Endothelial cell of umbilical vein (primary cell): ENCODE measurements at regions not wholly inside any gene's neighbourhood (a gene's known extent, or its start where the extent isn't known, plus 50 kb on each side); places are given as distances from the start of the nearest gene placed in this dataset.

Experiments used
- BruUV-seq: library from RNA; stranded (reverse); fragments of 400-500 nt; replicated peaks from 2 replicates; lab custom pipeline; 2021; lab: Mats Ljungman, UMichigan
- CTCF ChIA-PET: fragments of 300-600, 350-600 bp; sonication (Branson Sonifier 250); formaldehyde crosslinking; loops from one replicate; lab custom pipeline; 2021; ENCODE audit warnings: antibody characterized with exemption, inconsistent platforms; lab: Charles Lee
- POLR2A ChIA-PET: fragments of 300-600, 350-600 bp; sonication (Branson Sonifier 250); formaldehyde crosslinking; loops from one replicate; lab custom pipeline; 2021; ENCODE audit warnings: antibody characterized with exemption, inconsistent platforms; lab: Charles Lee
- DNase-seq: peaks from one replicate; pipeline ENCODE4 v3.0.0-alpha.2; 2011; ENCODE audit warnings: low read depth, low spot score
- FAIRE-seq: peaks from 2 replicates; lab custom pipeline; 2011; peaks lifted over from hg19 to GRCh38; lab: Jason Lieb, UNC
- H2AFZ ChIP-seq: 2 replicates; pipeline ENCODE4 v1.6.0; 2012; ENCODE audit warnings: low read depth, low read length, control low read depth, inconsistent platforms
- H3K27ac ChIP-seq: 2 replicates; pipeline ENCODE4 v1.5.1; 2011; ENCODE audit warnings: low read depth, mild to moderate bottlenecking, control low read depth, low read length, moderate library complexity; ENCODE audit not compliant: insufficient read depth
- H3K27me3 ChIP-seq, 2 experiments: 2 replicates each; pipeline versions ENCODE4 v1.6.0 to v1.6.1; 2011; ENCODE audit warnings: low read length in 2 of 2, mixed read lengths in 1 of 2; ENCODE audit not compliant: control insufficient read depth in 2 of 2, insufficient read depth in 2 of 2
- H3K36me3 ChIP-seq, 2 experiments: 2 replicates in 1 of 2; 3 replicates in 1 of 2; pipeline ENCODE4 v1.5.1; 2011; ENCODE audit warnings: low read length in 2 of 2, mild to moderate bottlenecking in 1 of 2, moderate library complexity in 1 of 2; ENCODE audit not compliant: control insufficient read depth in 2 of 2, insufficient read depth in 2 of 2; ENCODE audit errors: extremely low read depth in 1 of 2
- H3K4me1 ChIP-seq: 3 replicates; pipeline ENCODE4 v1.5.1; 2011; ENCODE audit warnings: mild to moderate bottlenecking, low read length; ENCODE audit not compliant: control insufficient read depth, insufficient read depth; ENCODE audit errors: extremely low read depth
- H3K4me2 ChIP-seq: 2 replicates; pipeline ENCODE4 v1.6.1; 2011; ENCODE audit warnings: low read length, control low read depth, mixed read lengths; ENCODE audit not compliant: insufficient read depth
- H3K4me3 ChIP-seq, 3 experiments: fragments of 200-600 bp in 1 of 3; sonication (generic), shearing (Covaris generic) in 1 of 3; replicated peaks in 1 of 3; 2 replicates each; pipeline ENCODE4 v1.5.1; 2011 to 2016; ENCODE audit warnings: control low read depth in 3 of 3, low read length in 3 of 3, mild to moderate bottlenecking in 2 of 3, inconsistent platforms in 1 of 3, low read depth in 1 of 3, moderate library complexity in 1 of 3; ENCODE audit not compliant: insufficient read depth in 1 of 3
- H3K79me2 ChIP-seq: 2 replicates; pipeline ENCODE4 v1.6.0; 2012; ENCODE audit warnings: low read length, inconsistent platforms; ENCODE audit not compliant: control insufficient read depth, insufficient read depth
- H3K9ac ChIP-seq: replicated peaks from 2 replicates; pipeline ENCODE3; 2011; ENCODE audit warnings: low read length, control low read depth; ENCODE audit not compliant: insufficient read depth; ENCODE audit errors: extremely low read depth
- H3K9me1 ChIP-seq: replicated peaks from 3 replicates; pipeline ENCODE4 v1.6.0; 2011; ENCODE audit warnings: mild to moderate bottlenecking, low read length; ENCODE audit not compliant: control insufficient read depth, insufficient read depth; ENCODE audit errors: extremely low read depth
- H3K9me3 ChIP-seq: replicated peaks from 2 replicates; pipeline ENCODE4 v1.5.1; 2012; ENCODE audit warnings: low read length, inconsistent platforms; ENCODE audit not compliant: control insufficient read depth, insufficient read depth
- H4K20me1 ChIP-seq: replicated peaks from 2 replicates; pipeline ENCODE3; 2011; ENCODE audit warnings: mild to moderate bottlenecking, low read length; ENCODE audit not compliant: control insufficient read depth, insufficient read depth; ENCODE audit errors: extremely low read depth
- EZH2 ChIP-seq: IDR thresholded peaks from 2 replicates; pipeline ENCODE4 v1.6.1; 2012; ENCODE audit warnings: borderline replicate concordance, low read depth, mild to moderate bottlenecking, moderate library complexity, low read length, inconsistent platforms; ENCODE audit not compliant: severe bottlenecking
- FOS ChIP-seq: IDR thresholded peaks from 2 replicates; pipeline ENCODE4 v1.6.1; 2011; ENCODE audit warnings: mild to moderate bottlenecking, low read length, moderate library complexity, borderline replicate concordance; ENCODE audit not compliant: insufficient read depth
- GATA2 ChIP-seq: IDR thresholded peaks from 2 replicates; pipeline ENCODE4 v1.7.0; 2011; ENCODE audit warnings: low read depth, mild to moderate bottlenecking, moderate library complexity, mixed read lengths, low read length; ENCODE audit not compliant: insufficient read length, insufficient read depth
- JUN ChIP-seq: IDR thresholded peaks from 2 replicates; pipeline ENCODE4 v1.6.1; 2011; ENCODE audit warnings: borderline replicate concordance, low read depth; ENCODE audit not compliant: insufficient read length, insufficient read depth
- MYC ChIP-seq: IDR thresholded peaks from one replicate; pipeline ENCODE4 v1.6.1; 2011; ENCODE audit warnings: mild to moderate bottlenecking, low read depth, low read length
- POLR2A ChIP-seq: IDR thresholded peaks from 2 replicates; pipeline ENCODE4 v1.6.1; 2012; ENCODE audit warnings: low read depth, mild to moderate bottlenecking, control low read depth, low read length
- POLR2AphosphoS5 ChIP-seq: IDR thresholded peaks from 2 replicates; pipeline ENCODE4 v1.6.1; 2012; ENCODE audit warnings: low read depth, mild to moderate bottlenecking, control low read depth, low read length, moderate library complexity; ENCODE audit not compliant: insufficient read depth
- dilution Hi-C: fragments of 300-500 bp; cut with MboI; formaldehyde crosslinking; loops from one replicate; pipeline ENCODE4 v1.15.0; 2019; ENCODE audit warnings: low sequenced_read_pairs; ENCODE audit not compliant: extremely low pct_ligation_motif_present
- intact Hi-C: fragments of 100-400 bp; cut with micrococcal nuclease; formaldehyde crosslinking; loops from one replicate; pipeline ENCODE4 v1.10.0; 2022
- TF ChIP-seq, protein P1 (sequence below), 2 donors: IDR thresholded peaks; 1 replicate in 1 of 2; 2 replicates in 1 of 2; pipeline ENCODE4 v1.5.1; 2011; ENCODE audit warnings: low read length in 2 of 2, mild to moderate bottlenecking in 2 of 2, moderate library complexity in 2 of 2, control low read depth in 1 of 2, inconsistent platforms in 1 of 2, low read depth in 1 of 2; ENCODE audit not compliant: insufficient read depth in 1 of 2; ENCODE audit errors: extremely low read depth in 1 of 2
- TF ChIP-seq, protein P2 (sequence below): IDR thresholded peaks from 2 replicates; pipeline ENCODE4 v1.6.1; 2011; ENCODE audit not compliant: insufficient read depth, insufficient read length

DNA sequence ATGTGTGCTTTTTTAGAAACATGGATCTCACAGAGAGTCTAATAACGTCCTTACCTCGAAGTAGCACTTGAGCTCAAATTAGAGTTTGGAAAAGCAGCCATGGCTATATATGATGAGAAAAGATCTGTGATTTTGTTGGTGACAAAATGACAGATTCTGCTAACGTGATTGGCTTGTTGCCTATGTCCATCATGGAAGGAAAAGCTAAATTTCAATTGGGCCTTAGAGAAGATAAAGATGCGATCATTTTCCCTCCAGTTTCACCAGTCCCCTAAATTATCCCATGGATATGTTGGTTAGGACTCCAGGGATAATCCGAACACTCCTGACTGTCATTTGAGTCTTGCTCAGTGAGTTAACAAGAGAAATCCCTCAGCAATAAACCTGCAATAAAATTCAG is 175.8 kb downstream of the C16orf95 start:
- ChIA-PET POLR2A (no interaction called here), CTCF (interaction anchor here (1.0 to 2.7 kb wide), 3 partner anchors 12 to 137 kb away, joined by 3 to 10 read pairs (median 4); no protein-coding TSS in a partner anchor)
- dilution Hi-C loops = no loop called here
- Histone ChIP-seq H4K20me1 (no peaks in the 10 kb centered on the region), H3K4me2 (no peak overlapping the region), H3K36me3 (no peaks in the 10 kb centered on the region), H3K9ac (no peak overlapping the region), H2AFZ (no peak overlapping the region), H3K27me3 (peaks cover 0 to 2% of the 10 kb centered on the region in 2 experiments), H3K4me1 (no peaks in the 10 kb centered on the region), H3K4me3 (no peak overlapping the region), H3K27ac (no peak overlapping the region), H3K9me1 (no peaks in the 10 kb centered on the region), H3K79me2 (no peaks in the 10 kb centered on the region), H3K9me3 (no peaks in the 10 kb centered on the region)
- no peak for FAIRE-seq
- intact Hi-C loops = no loop called here
- TF ChIP-seq GATA2 = no peak
- TF ChIP-seq MYC = no peak
- no peak for TF ChIP-seq FOS
- no peak for TF ChIP-seq EZH2
- TF ChIP-seq, protein P1, sequence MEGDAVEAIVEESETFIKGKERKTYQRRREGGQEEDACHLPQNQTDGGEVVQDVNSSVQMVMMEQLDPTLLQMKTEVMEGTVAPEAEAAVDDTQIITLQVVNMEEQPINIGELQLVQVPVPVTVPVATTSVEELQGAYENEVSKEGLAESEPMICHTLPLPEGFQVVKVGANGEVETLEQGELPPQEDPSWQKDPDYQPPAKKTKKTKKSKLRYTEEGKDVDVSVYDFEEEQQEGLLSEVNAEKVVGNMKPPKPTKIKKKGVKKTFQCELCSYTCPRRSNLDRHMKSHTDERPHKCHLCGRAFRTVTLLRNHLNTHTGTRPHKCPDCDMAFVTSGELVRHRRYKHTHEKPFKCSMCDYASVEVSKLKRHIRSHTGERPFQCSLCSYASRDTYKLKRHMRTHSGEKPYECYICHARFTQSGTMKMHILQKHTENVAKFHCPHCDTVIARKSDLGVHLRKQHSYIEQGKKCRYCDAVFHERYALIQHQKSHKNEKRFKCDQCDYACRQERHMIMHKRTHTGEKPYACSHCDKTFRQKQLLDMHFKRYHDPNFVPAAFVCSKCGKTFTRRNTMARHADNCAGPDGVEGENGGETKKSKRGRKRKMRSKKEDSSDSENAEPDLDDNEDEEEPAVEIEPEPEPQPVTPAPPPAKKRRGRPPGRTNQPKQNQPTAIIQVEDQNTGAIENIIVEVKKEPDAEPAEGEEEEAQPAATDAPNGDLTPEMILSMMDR (IDR thresholded peaks at IDR 0.05; ENCODE audit: extremely low read depth in 1 of 2, insufficient read depth in 1 of 2, low read depth in 1 of 2, low read length in 2 of 2) = no peak
- TF ChIP-seq JUN = no peak
- TF ChIP-seq, protein P2, sequence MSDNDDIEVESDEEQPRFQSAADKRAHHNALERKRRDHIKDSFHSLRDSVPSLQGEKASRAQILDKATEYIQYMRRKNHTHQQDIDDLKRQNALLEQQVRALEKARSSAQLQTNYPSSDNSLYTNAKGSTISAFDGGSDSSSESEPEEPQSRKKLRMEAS = no peak
- TF ChIP-seq POLR2AphosphoS5 = no peak
- TF ChIP-seq POLR2A = no peak
- no peak for DNase-seq
- BruUV-seq = no TSS peak
